Upper lobe of left lung (tissue), 4 donors: ENCODE measurements at regions not wholly inside any gene's neighbourhood (a gene's known extent, or its start where the extent isn't known, plus 50 kb on each side); places are given as distances from the start of the nearest gene placed in this dataset.

Experiments
- CTCF ChIP-seq, 6 experiments: fragments of 450-650 bp in 4 of 6; fragments of 200-600 bp in 2 of 6; sonication (generic) in 2 of 6; IDR thresholded peaks; one replicate each; pipeline ENCODE4 v1.5.1; 2016 to 2019; ENCODE audit warnings: antibody characterized with exemption in 6 of 6
- EP300 ChIP-seq, 4 donors: sonication (generic); formaldehyde crosslinking; IDR thresholded peaks; one replicate each; pipeline ENCODE4 v1.5.1; 2017; ENCODE audit warnings: antibody characterized with exemption in 4 of 4, control low read depth in 2 of 4
- POLR2A ChIP-seq, 4 donors: fragments of 450-650 bp; IDR thresholded peaks; one replicate each; pipeline ENCODE4 v1.5.1; 2016 to 2017; ENCODE audit warnings: antibody characterized with exemption in 4 of 4, mild to moderate bottlenecking in 2 of 4
- POLR2AphosphoS5 ChIP-seq, 2 donors: sonication (generic); formaldehyde crosslinking; IDR thresholded peaks; one replicate each; pipeline ENCODE4 v1.5.1; 2017; ENCODE audit warnings: antibody characterized with exemption in 2 of 2

DNA sequence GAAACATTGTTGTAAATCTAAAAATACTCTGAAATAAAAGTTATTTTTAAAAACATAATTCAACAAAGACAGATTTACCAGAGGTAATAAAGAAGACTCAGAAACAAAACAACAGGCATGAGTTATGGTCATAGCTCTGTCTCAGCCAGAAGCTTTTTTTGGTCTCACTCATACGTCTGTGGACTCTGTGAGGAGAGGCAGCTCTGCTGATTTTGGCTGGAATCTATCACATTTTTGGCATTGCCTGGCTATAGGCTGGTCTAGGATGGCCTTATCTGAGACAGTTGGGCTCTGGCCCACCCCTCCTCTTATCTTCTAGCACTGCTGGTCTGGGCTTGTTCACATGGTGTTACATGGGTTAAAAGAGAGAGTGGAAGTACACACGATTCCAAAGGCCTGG lies 514.0 kb upstream of the BTBD3 start:
- no peak for TF ChIP-seq POLR2A (IDR thresholded peaks at IDR 0.05)
- TF ChIP-seq CTCF (IDR thresholded peaks at IDR 0.05) = no peak
- TF ChIP-seq POLR2AphosphoS5 (IDR thresholded peaks at IDR 0.05) = no peak
- no peak for TF ChIP-seq EP300 (IDR thresholded peaks at IDR 0.05)
